ENCODE measurements at regions not wholly inside any gene's neighbourhood (a gene's known extent, or its start where the extent isn't known, plus 50 kb on each side); places are given as distances from the start of the nearest gene placed in this dataset.

GRCh38 chr5:123735384-123735783, 223.4 kb downstream of the CSNK1G3 start:
- intact Hi-C loops (cut with DNase I; ENCODE audit: low total_unique reads) = no loop called here
- no peaks in the 10 kb centered on the region for H3K27me3 ChIP-seq
- H3K4me1 ChIP-seq = no peaks in the 10 kb centered on the region
- no peak for DNase-seq
- H3K36me3 ChIP-seq = no peaks in the 10 kb centered on the region
- H3K4me3 ChIP-seq = no peak overlapping the region
- H3K27ac ChIP-seq = no peak overlapping the region
- no peak for TF ChIP-seq CTCF (IDR thresholded peaks at IDR 0.05)
- TF ChIP-seq POLR2A (IDR thresholded peaks at IDR 0.05) = no peak
- no peaks in the 10 kb centered on the region for H3K9me3 ChIP-seq

- no peak for DNase-seq
- Histone ChIP-seq H3K4me3 (no peak overlapping the region), H3K27me3 (no peaks in the 10 kb centered on the region), H3K27ac (no peak overlapping the region), H3K4me1 (no peaks in the 10 kb centered on the region), H3K36me3 (no peaks in the 10 kb centered on the region), H3K9me3 (no peaks in the 10 kb centered on the region)
- intact Hi-C loops (cut with DNase I; ENCODE audit: low total_unique reads) = no loop called here
- TF ChIP-seq POLR2A (IDR thresholded peaks at IDR 0.05) (no peak), CTCF (IDR thresholded peaks at IDR 0.05) (no peak)
Observed at GRCh38 chr5:123732257-123732656, 220.3 kb downstream of the CSNK1G3 start.

- Histone ChIP-seq H3K36me3 (no peaks in the 10 kb centered on the region), H3K27me3 (no peaks in the 10 kb centered on the region), H3K4me1 (no peaks in the 10 kb centered on the region), H3K27ac (no peak overlapping the region), H3K4me3 (no peak overlapping the region), H3K9me3 (no peaks in the 10 kb centered on the region)
- DNase-seq = no peak
- no peak for TF ChIP-seq POLR2A (IDR thresholded peaks at IDR 0.05)
- TF ChIP-seq CTCF (IDR thresholded peaks at IDR 0.05) = no peak
- intact Hi-C loops (cut with DNase I; ENCODE audit: low total_unique reads) = no loop called here
Observed at GRCh38 chr5:123722451-123722850, 210.5 kb downstream of the CSNK1G3 start.

GRCh38 chr5:123721675-123722276, 209.8 kb downstream of the CSNK1G3 start:
- intact Hi-C loops (cut with DNase I; ENCODE audit: low total_unique reads) = no loop called here
- no peak for DNase-seq
- Histone ChIP-seq H3K4me1 (no peaks in the 10 kb centered on the region), H3K27ac (no peak overlapping the region), H3K9me3 (no peaks in the 10 kb centered on the region), H3K4me3 (no peak overlapping the region), H3K36me3 (no peaks in the 10 kb centered on the region), H3K27me3 (no peaks in the 10 kb centered on the region)
- TF ChIP-seq CTCF (IDR thresholded peaks at IDR 0.05) = no peak
- TF ChIP-seq POLR2A (IDR thresholded peaks at IDR 0.05) = no peak

- Histone ChIP-seq H3K36me3 (no peaks in the 10 kb centered on the region), H3K27ac (no peak overlapping the region), H3K9me3 (no peaks in the 10 kb centered on the region), H3K4me3 (no peak overlapping the region), H3K27me3 (no peaks in the 10 kb centered on the region), H3K4me1 (no peaks in the 10 kb centered on the region)
- intact Hi-C loops (cut with DNase I; ENCODE audit: low total_unique reads) = no loop called here
- TF ChIP-seq CTCF (IDR thresholded peaks at IDR 0.05) (no peak), POLR2A (IDR thresholded peaks at IDR 0.05) (no peak)
- no peak for DNase-seq
Observed at GRCh38 chr5:123720955-123721354, 209.0 kb downstream of the CSNK1G3 start.

Measured in uterus (tissue), 3 donors.